Stimulated activated CD8-positive, alpha-beta memory T cell treated with anti-CD3 and anti-CD28 coated beads, Interleukin-7, amount 100 ng/mL, for 4 hours (primary cell): ENCODE measurements at regions not wholly inside any gene's neighbourhood (a gene's known extent, or its start where the extent isn't known, plus 50 kb on each side); places are given as distances from the start of the nearest gene placed in this dataset.

ENCODE experiments used
- DNase-seq, 2 donors: peaks; one replicate each; pipeline ENCODE4 v3.0.0-alpha.2; 2020; ENCODE audit warnings: low read depth in 2 of 2

GRCh38 chr5:167889276-167889675, 402.2 kb upstream of the WWC1 start:
- no peak for DNase-seq

GRCh38 chr5:167892352-167893115, 398.9 kb upstream of the WWC1 start:
- DNase-seq = no peak

GRCh38 chr5:167893271-167893670, 398.2 kb upstream of the WWC1 start:
- no peak for DNase-seq

GRCh38 chr5:167894631-167895472, 396.6 kb upstream of the WWC1 start:
- DNase-seq = no peak

GRCh38 chr5:167895899-167896659, 395.4 kb upstream of the WWC1 start:
- no peak for DNase-seq

GRCh38 chr5:167896814-167897213, 394.6 kb upstream of the WWC1 start:
- DNase-seq = no peak

- no peak for DNase-seq
Observed at GRCh38 chr5:167897371-167897770, 394.1 kb upstream of the WWC1 start.

- no peak for DNase-seq
Observed at GRCh38 chr5:167898361-167899042, 392.9 kb upstream of the WWC1 start.

- DNase-seq = no peak
Observed at GRCh38 chr5:167899490-167900070, 391.9 kb upstream of the WWC1 start.

- no peak for DNase-seq
Observed at GRCh38 chr5:167900340-167900935, 391.0 kb upstream of the WWC1 start.

GRCh38 chr5:167902298-167902697, 389.1 kb upstream of the WWC1 start:
- no peak for DNase-seq

GRCh38 chr5:167903243-167903642, 388.2 kb upstream of the WWC1 start:
- DNase-seq = no peak

GRCh38 chr5:167903659-167904058, 387.8 kb upstream of the WWC1 start:
- no peak for DNase-seq

GRCh38 chr5:167905919-167906853, 385.3 kb upstream of the WWC1 start:
- DNase-seq = no peak

GRCh38 chr5:167908606-167909005, 382.8 kb upstream of the WWC1 start:
- no peak for DNase-seq

GRCh38 chr5:167912941-167913665, 378.3 kb upstream of the WWC1 start:
- DNase-seq = no peak

GRCh38 chr5:167915237-167915636, 376.2 kb upstream of the WWC1 start:
- no peak for DNase-seq

- no peak for DNase-seq
Observed at GRCh38 chr5:167916261-167916691, 375.2 kb upstream of the WWC1 start.

- no peak for DNase-seq
Observed at GRCh38 chr5:167916706-167917105, 374.7 kb upstream of the WWC1 start.
